Lower leg skin (tissue), 4 donors: ENCODE measurements at regions not wholly inside any gene's neighbourhood (a gene's known extent, or its start where the extent isn't known, plus 50 kb on each side); places are given as distances from the start of the nearest gene placed in this dataset.

Source experiments
- DNase-seq, 2 donors: peaks; one replicate each; pipeline ENCODE4 v3.0.0-alpha.2; 2019; ENCODE audit warnings: low spot score in 2 of 2
- H3K4me3 ChIP-seq: fragments of 200-600 bp; sonication (generic); 2 replicates; pipeline ENCODE4 v1.5.1; 2017; ENCODE audit warnings: mild to moderate bottlenecking, low read depth; ENCODE audit not compliant: poor library complexity, severe bottlenecking
- CTCF ChIP-seq, 3 donors: fragments of 450-650 bp; IDR thresholded peaks; one replicate each; pipeline ENCODE4 v1.5.1; 2016; ENCODE audit warnings: antibody characterized with exemption in 3 of 3, mild to moderate bottlenecking in 3 of 3, moderate library complexity in 2 of 3
- POLR2A ChIP-seq, 2 donors: fragments of 450-650 bp; IDR thresholded peaks; one replicate each; pipeline ENCODE4 v1.6.1; 2016 to 2017; ENCODE audit warnings: antibody characterized with exemption in 2 of 2, mild to moderate bottlenecking in 1 of 2, moderate library complexity in 1 of 2
- WGBS, 2 donors: methylation state at CpG; one replicate each; pipeline ENCODE4 v1.1.5; 2018; 5-methylcytosine and 5-hydroxymethylcytosine counted together
- intact Hi-C: fragments of 100-400 bp; cut with DNase I; formaldehyde crosslinking; loops from one replicate; pipeline ENCODE4 v1.15.0; 2023; ENCODE audit warnings: low total_unique reads

- 61 to 66% methylated on average over 6 of the region's 6 CpGs for WGBS, 2 donors
- no peak overlapping the region for H3K4me3 ChIP-seq
- peak in 1 of 2 donors; percentile 67 for DNase-seq
- TF ChIP-seq POLR2A (IDR thresholded peaks at IDR 0.05) (no peak), CTCF (IDR thresholded peaks at IDR 0.05) (no peak)
- intact Hi-C loops = no loop called here
These were observed 763.2 kb upstream of the TPTE start for GRCh38 chr21:9758141-9758540.

DNA sequence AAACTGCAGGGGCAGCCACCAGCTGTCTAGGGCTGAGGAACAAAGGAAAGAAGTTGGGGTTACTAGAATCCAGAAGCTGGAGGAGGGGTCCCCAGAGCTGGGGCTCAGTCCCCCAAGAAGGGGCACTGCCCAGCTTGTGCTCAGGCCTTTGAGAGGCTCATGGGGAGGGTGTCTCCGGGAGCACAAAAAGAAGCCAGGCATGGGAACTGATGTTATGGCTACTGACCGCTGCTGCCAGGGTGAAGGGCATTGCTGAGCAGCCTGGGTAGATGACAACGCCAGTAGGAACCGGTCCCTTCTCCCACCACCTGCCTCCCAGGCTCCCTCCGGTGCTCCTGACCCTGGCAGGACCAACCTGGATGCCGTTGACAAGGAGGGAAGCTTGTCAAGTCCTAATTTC lies 762.5 kb upstream of the TPTE start:
- DNase-seq = no peak
- TF ChIP-seq CTCF (IDR thresholded peaks at IDR 0.05) (no peak), POLR2A (IDR thresholded peaks at IDR 0.05) (no peak)
- 62 to 63% methylated on average over 6 of the region's 6 CpGs for WGBS, 2 donors
- intact Hi-C loops = no loop called here
- H3K4me3 ChIP-seq = no peak overlapping the region

GRCh38 chr21:9759972-9760371 lies 761.4 kb upstream of the TPTE start:
- intact Hi-C loops = no loop called here
- WGBS, 2 donors = 75 to 79% methylated on average over 9 of the region's 9 CpGs
- DNase-seq = no peak

DNA sequence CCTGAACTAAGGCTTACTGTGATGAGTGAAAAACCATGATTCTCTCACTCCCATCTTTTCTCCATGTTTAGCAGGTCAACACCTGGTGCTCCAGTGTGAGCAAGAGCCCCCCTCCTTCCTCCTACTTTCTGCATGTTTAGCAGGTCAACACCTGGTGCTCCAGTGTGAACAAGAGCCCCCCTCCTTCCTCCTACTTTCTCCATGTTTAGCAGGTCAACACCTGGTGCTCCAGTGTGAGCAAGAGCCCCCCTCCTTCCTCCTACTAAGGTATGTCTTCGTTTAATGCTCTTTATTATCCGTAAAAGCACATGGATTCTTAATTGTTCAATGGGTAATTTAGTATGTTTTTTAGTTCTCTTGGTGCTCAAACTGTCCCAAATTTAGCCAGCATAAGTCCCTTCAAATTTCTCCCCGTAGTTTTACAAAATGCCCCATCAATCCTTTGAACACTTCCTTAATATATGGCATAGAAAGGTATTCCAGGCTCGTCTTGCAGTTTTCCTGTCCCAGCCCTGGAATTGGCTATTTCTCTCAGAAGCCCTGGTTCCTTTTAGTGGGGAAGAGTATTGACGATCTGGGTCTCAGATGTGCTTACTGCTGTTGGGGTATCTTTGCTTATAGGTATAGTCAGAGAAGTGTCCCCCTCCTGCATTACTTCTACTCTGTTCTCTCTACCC lies 760.8 kb upstream of the TPTE start:
- no peak for TF ChIP-seq CTCF (IDR thresholded peaks at IDR 0.05)
- TF ChIP-seq POLR2A (IDR thresholded peaks at IDR 0.05) = no peak
- intact Hi-C loops = no loop called here
- WGBS, 2 donors = 55 to 62% methylated on average over 5 of the region's 5 CpGs
- no peak overlapping the region for H3K4me3 ChIP-seq
- no peak for DNase-seq

More at GRCh38 chr21:9759972-9760371, 761.4 kb upstream of the TPTE start:
- TF ChIP-seq CTCF (IDR thresholded peaks at IDR 0.05) = no peak
- no peak overlapping the region for H3K4me3 ChIP-seq

- 67 to 69% methylated on average over 3 of the region's 3 CpGs for WGBS, 2 donors
- DNase-seq = no peak
These were observed 758.1 kb upstream of the TPTE start for GRCh38 chr21:9763306-9763705.

More at GRCh38 chr21:9763306-9763705, 758.1 kb upstream of the TPTE start:
- TF ChIP-seq CTCF (IDR thresholded peaks at IDR 0.05) = no peak
- TF ChIP-seq POLR2A (IDR thresholded peaks at IDR 0.05) = no peak
- intact Hi-C loops = no loop called here
- no peak overlapping the region for H3K4me3 ChIP-seq
